IPS-18a (cell line): ENCODE measurements at regions not wholly inside any gene's neighbourhood (a gene's known extent, or its start where the extent isn't known, plus 50 kb on each side); places are given as distances from the start of the nearest gene placed in this dataset.
"Not testable (repeated sequence)": the region's sequence is repeated elsewhere in the genome, so short reads cannot be mapped to it uniquely, and the experiment has no call there.

ENCODE experiments used
- H3K27ac ChIP-seq: one replicate; pipeline ENCODE4 v1.5.1; 2013; ENCODE audit warnings: low read length
- H3K27me3 ChIP-seq: one replicate; pipeline ENCODE4 v1.6.1; 2013; ENCODE audit warnings: mild to moderate bottlenecking, low read length; ENCODE audit not compliant: control insufficient read depth, insufficient read depth
- H3K36me3 ChIP-seq: one replicate; pipeline ENCODE4 v1.6.1; 2013; ENCODE audit warnings: low read depth, low read length; ENCODE audit not compliant: control insufficient read depth
- H3K4me1 ChIP-seq: one replicate; pipeline ENCODE4 v1.6.1; 2013; ENCODE audit warnings: low read depth, low read length; ENCODE audit not compliant: control insufficient read depth
- H3K4me3 ChIP-seq: one replicate; pipeline ENCODE4 v1.5.1; 2013; ENCODE audit warnings: low read length
- H3K9ac ChIP-seq: one replicate; pipeline ENCODE4 v1.6.1; 2013; ENCODE audit warnings: mild to moderate bottlenecking, low read length, moderate library complexity
- H3K9me3 ChIP-seq: one replicate; pipeline ENCODE4 v1.6.1; 2013; ENCODE audit warnings: low read depth, low read length; ENCODE audit not compliant: control insufficient read depth

GRCh38 chr17:22717211-22717610 lies 1024.9 kb downstream of the KCNJ18 start:
- Histone ChIP-seq H3K27me3 (no peaks in the 10 kb centered on the region), H3K4me3 (no peak overlapping the region), H3K9ac (no peak overlapping the region), H3K27ac (no peak overlapping the region), H3K9me3 (peaks cover 67% of the 10 kb centered on the region), H3K36me3 (no peaks in the 10 kb centered on the region), H3K4me1 (no peaks in the 10 kb centered on the region)

GRCh38 chr17:22718689-22719088 lies 1026.4 kb downstream of the KCNJ18 start:
- no peaks in the 10 kb centered on the region for H3K36me3 ChIP-seq
- H3K9me3 ChIP-seq = peaks cover 62% of the 10 kb centered on the region
- no peaks in the 10 kb centered on the region for H3K27me3 ChIP-seq
- no peak overlapping the region for H3K4me3 ChIP-seq
- no peaks in the 10 kb centered on the region for H3K4me1 ChIP-seq
- no peak overlapping the region for H3K27ac ChIP-seq
- no peak overlapping the region for H3K9ac ChIP-seq

- H3K27me3 ChIP-seq, H3K4me1 ChIP-seq, H3K9ac ChIP-seq, H3K27ac ChIP-seq, H3K36me3 ChIP-seq, H3K4me3 ChIP-seq: not testable (repeated sequence)
- H3K9me3 ChIP-seq = peaks cover 52% of the 10 kb centered on the region
Measured at GRCh38 chr17:22741066-22741465, 1048.7 kb downstream of the KCNJ18 start.
